Heart left ventricle (tissue), 13 donors: ENCODE measurements at regions not wholly inside any gene's neighbourhood (a gene's known extent, or its start where the extent isn't known, plus 50 kb on each side); places are given as distances from the start of the nearest gene placed in this dataset.

Source experiments
- CTCF ChIP-seq, 12 donors: fragments of 200-600 bp; sonication (generic) in 4 of 12; IDR thresholded peaks; one replicate each; pipeline versions ENCODE4 v1.5.0 to v1.8.0; 2018 to 2022; ENCODE audit warnings: antibody characterized with exemption in 12 of 12, mild to moderate bottlenecking in 5 of 12
- POLR2A ChIP-seq, 2 donors: fragments of 450-650 bp; IDR thresholded peaks; one replicate each; pipeline ENCODE4 v1.6.1; 2017; ENCODE audit warnings: antibody characterized with exemption in 2 of 2, mild to moderate bottlenecking in 2 of 2, moderate library complexity in 2 of 2
- donor health status: ischemic (EF 13 %, LVEDD 7.1; RV severe dilation, severe dysfunction).
- donor health status: DM: no; HTN: yes; CAD: no.
- donor health status: DM: no; HTN: no; CAD: no.
- donor health status: ischemic (EF 25% LVEDD 6.9; RV normal size, moderate dysfunction).
- donor health status: ischemic (EF 25% LVEDD 5.7; RV mildly dilated, moderate dysfunction).
- donor health status: ischemic (EF 35%, LVEDD 5.7; RV mildly dilated, moderate dysfunction).
- donor health status: nonischemic (EF 11% LVEDD 7.7; RV severe dilation, severe dysfunction).
- donor health status: DM: yes; HTN: yes; CAD: no.
- donor health status: PGD.
- donor health status: ischemic (EF 29% LVEDD 5.4; RV normal size, mild dysfunction).
- donor health status: nonischemic (EF 23%, LVEDD 6.1; RV moderate dilation, normal function).

- TF ChIP-seq CTCF (IDR thresholded peaks at IDR 0.05), result no peak
- TF ChIP-seq POLR2A (IDR thresholded peaks at IDR 0.05), result no peak
Measured at GRCh38 chr16:61002479-61003204, 1033.6 kb downstream of the CDH8 start.
